GM12892 (cell line): ENCODE measurements at regions not wholly inside any gene's neighbourhood (a gene's known extent, or its start where the extent isn't known, plus 50 kb on each side); places are given as distances from the start of the nearest gene placed in this dataset.

Experiments used
- POLR2A ChIP-seq: IDR thresholded peaks from 2 replicates; pipeline ENCODE4 v1.6.1; 2011; ENCODE audit warnings: low read depth, low read length, control low read depth
- TAF1 ChIP-seq: IDR thresholded peaks from 2 replicates; pipeline ENCODE4 v1.6.1; 2011; ENCODE audit warnings: low read depth, mild to moderate bottlenecking, control low read depth, low read length, borderline replicate concordance

GRCh38 chr2:76187415-76187814 lies 476.7 kb upstream of the GCFC2 start:
- TF ChIP-seq POLR2A (no peak), TAF1 (no peak)
